Posterior cingulate gyrus (tissue), 11 donors: ENCODE measurements at regions not wholly inside any gene's neighbourhood (a gene's known extent, or its start where the extent isn't known, plus 50 kb on each side); places are given as distances from the start of the nearest gene placed in this dataset.
"Not testable (repeated sequence)": the region's sequence is repeated elsewhere in the genome, so short reads cannot be mapped to it uniquely, and the experiment has no call there.

Experiments
- DNase-seq, 10 donors: peaks; one replicate each; pipeline versions ENCODE4 v3.0.0 to v3.0.0-alpha.2; 2020 to 2021; ENCODE audit warnings: mixed read lengths in 3 of 10
- intact Hi-C: fragments of 100-400 bp; cut with DNase I; formaldehyde crosslinking; loops from one replicate; pipeline ENCODE4 v1.15.1; 2023

DNA sequence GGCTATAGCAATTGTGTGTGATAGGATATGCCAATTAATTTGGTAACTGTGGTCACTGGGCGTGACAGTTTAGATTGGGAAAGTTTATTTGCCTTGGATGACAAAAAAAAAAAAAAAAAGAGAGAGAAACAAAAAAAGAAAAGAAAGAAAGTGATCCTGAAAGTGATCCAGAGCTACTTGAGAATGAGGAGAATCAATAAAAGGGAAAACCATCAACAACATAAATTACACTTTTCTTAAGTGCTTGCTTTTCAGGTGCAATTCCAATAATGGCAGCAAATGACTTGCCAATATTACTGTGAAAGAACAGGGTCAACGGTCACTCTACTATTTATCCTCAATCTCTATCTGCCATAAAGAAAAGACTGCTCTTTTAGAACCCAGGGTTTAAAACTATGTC is 191.8 kb upstream of the SEMA3C start:
- intact Hi-C loops, result no loop called here
- no peak for DNase-seq

- intact Hi-C loops, result no loop called here
- DNase-seq, result no peak
Observed at GRCh38 chr7:81098213-81098612, 179.4 kb upstream of the SEMA3C start.

DNA sequence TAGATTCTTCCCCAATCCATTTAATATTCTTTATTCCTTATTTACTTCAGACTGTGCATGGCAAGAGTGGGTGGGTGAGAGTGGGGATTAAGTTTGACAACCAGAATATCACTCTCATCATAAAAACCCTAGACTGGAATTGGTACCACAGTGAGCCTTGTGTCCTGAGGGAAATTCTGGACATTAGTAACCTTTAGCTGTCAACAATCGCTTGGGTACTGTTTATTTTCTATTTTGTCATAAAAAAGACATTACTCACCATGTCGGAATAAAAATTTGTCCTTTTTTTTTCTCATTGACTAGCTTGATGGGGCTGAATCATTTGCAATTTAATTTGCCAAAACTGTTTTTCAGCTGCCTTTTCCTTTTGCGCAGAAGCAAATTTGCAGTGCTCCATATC is 176.1 kb upstream of the SEMA3C start:
- intact Hi-C loops, result no loop called here
- DNase-seq, result no peak

GRCh38 chr7:81081616-81082015 is 162.8 kb upstream of the SEMA3C start:
- intact Hi-C loops, result no loop called here
- no peak for DNase-seq

GRCh38 chr7:81080553-81080952 is 161.7 kb upstream of the SEMA3C start:
- no peak for DNase-seq
- intact Hi-C loops, result no loop called here

DNA sequence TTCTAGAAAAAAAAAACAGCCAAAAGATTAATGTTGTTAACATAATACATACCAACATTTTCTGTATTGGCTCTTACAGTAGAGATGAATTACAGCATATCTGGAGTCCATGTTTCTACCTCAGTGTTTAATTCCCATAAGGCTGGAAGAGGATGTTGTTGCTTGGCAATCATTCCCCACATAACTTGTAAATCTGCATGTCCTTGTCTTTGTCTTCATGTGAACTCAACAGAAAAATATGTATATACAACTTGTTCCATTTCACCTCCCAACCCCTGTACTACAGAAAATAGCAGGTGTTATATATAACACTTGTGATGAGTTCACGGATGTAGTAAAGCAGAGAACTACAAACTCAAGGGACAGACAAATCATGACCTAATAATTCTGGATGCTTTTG is 160.9 kb upstream of the SEMA3C start:
- intact Hi-C loops, result no loop called here
- DNase-seq, result no peak

DNA sequence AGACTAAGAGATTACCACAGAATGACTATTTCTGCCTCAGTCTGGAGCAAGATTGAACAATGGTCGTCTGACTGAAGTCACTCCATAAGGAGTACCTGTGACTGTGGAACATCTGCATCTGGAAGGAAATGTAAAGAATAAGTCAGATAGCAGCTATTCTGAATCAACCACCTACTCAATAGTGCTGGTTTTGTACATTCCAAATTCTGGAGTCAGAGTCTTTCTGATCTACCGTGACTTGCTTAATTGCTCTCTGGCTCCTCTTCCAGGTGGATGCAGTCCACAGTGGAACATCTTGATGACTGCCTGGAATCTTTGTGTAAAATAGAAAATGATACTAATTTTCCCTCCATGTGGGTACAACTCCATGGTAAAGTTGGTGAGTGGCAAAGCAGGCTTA is 156.3 kb upstream of the SEMA3C start:
- intact Hi-C loops, result no loop called here
- DNase-seq, result no peak

DNA sequence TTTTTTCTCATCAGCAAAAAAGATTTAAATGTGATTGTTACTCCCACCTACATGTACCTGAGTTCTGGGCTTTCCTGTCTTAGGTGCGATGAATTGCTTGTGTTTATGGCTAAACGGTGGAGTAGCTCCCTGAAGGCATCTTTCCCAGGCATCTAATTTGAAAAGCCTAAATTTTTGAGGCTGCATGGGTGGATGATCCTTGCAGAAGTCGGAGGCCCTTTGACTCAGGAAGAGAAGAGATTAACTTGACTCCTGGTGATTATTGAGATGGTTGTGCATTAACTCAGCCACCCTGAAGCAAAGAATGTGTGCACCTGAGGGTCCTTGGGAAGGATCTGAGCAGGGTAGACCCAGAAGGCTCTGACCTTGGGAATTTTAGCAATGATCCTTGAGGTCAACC is 155.6 kb upstream of the SEMA3C start:
- intact Hi-C loops, result no loop called here
- no peak for DNase-seq

DNA sequence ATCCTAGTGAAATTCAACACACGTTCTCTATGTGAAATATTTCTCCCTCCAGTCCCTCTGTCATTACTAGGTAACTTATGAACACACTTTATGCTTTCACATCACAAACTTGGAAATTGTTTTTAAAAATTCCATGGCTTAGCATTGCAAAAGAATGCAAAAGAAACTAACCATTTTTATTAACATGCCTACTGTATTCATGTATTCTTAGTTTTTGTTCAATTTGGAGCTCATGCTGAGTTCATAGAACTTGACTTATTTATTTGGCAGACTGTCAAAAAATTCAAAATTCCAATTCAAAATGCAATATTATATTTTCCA is 155.0 kb upstream of the SEMA3C start:
- DNase-seq, result no peak
- intact Hi-C loops, result no loop called here

GRCh38 chr7:81070956-81071355 is 152.1 kb upstream of the SEMA3C start:
- intact Hi-C loops, result no loop called here
- DNase-seq, result no peak

DNA sequence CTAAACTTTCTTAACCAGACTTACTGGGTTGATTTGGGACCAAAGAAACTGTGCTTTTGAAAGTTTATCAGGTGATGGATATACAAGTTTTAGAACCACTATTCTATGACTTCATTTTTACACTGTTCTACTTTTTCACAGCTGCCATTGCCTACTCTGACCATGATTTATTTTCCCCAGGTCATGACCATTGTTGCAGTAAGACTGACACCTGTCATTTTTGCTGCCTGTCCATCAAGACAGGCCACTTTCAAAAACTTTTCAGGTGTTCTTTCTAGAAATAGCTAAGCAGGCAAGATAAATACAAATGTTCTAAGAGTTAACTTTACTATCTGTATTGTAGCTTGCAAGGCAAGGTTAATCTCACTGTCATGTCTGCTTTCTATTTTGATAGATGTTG is 147.9 kb upstream of the SEMA3C start:
- no peak for DNase-seq
- intact Hi-C loops, result no loop called here

- no peak for DNase-seq
- intact Hi-C loops, result no loop called here
Observed at GRCh38 chr7:81064426-81064825, 145.6 kb upstream of the SEMA3C start.

DNA sequence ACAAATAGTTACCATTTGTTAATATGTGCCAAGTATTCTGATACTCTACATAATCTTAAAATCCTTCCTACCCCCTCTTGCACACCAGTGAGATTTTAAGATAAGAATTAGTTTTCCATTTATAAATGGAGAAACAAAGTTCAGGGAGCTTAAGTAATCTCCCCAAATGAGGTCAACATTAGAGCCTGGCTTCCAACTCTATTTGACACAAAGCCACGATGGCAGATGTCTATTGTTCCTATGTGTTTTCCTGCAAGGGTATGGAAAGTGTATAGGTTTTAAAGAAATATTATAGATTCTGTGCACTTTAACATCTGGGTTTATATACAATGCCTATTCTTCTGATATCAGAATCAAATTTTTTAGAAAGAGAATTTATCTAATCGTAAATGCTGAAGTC is 143.9 kb upstream of the SEMA3C start:
- intact Hi-C loops, result no loop called here
- no peak for DNase-seq

GRCh38 chr7:81057469-81057868 is 138.6 kb upstream of the SEMA3C start:
- peak in 1 of 10 donors; percentile 75 for DNase-seq
- intact Hi-C loops, result not testable (repeated sequence)

DNA sequence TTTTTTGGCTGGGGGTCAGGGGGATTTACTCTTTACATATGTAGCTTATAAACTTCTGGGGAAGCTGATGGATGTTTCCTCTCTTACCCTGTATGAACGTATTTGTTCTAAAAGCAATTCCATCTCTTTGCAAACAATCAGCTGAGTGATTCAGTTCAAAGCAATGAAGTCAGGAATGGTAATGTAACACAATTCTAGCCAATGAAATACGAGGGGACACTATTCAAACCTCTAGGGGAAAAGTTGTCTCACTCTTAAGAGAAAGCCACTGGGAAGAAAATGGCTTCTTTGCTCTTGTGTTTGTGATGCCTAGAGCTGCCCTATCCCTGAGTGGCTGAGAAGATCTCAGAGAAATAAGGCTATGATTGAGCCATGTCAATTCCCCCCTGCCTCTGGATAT is 134.8 kb upstream of the SEMA3C start:
- intact Hi-C loops, result no loop called here
- no peak for DNase-seq

DNA sequence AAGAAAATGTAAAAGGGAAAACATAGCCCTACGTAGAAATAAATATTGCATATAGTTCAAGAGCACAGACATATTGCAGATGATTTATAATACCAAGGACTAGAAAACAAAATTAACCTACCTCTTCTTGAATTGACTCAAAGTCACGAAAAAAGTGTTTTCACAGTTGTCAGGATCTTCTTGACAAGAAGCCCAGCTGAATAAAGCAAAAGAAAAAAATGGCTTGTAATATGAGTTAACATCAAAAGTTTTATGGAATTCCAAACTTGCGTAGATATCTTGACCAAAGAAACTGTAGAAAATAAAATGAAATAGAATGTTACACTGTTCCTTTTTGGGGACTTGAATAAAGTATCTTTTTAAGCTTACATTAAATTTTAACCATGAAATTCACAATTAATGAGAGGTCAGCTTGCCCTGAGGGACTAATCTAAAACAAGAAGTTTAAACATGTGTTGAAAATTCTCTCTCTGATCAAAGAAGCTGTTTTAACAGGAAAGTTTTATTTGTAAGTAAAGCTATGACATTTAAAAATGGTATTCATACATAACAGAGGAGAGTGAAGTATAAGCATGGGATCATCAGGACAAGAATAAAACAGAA is 133.1 kb upstream of the SEMA3C start:
- no peak for DNase-seq
- intact Hi-C loops, result no loop called here

- no peak for DNase-seq
- intact Hi-C loops, result no loop called here
Observed at GRCh38 chr7:81045491-81046030, 126.7 kb upstream of the SEMA3C start.

DNA sequence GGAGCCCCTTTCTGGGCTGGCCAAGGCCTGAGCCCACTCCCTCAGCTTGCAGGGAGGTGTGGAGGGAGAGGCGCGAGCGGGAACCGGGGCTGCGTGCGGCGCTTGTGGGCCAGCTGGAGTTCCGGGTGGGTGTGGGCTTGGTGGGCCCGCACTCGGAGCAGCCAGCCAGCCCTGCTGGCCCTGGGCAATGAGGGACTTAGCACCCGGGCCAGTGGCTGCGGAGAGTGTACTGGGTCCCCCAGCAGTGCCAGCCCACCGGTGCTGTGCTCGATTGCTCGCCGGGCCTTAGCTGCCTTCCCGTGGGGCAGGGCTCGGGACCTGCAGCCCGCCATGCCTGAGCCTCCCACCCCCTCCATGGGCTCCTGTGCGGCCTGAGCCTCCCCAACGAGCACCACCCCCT is 123.8 kb upstream of the SEMA3C start:
- DNase-seq, intact Hi-C loops: not testable (repeated sequence)

GRCh38 chr7:81040496-81040895 is 121.6 kb upstream of the SEMA3C start:
- intact Hi-C loops, result no loop called here
- no peak for DNase-seq

GRCh38 chr7:81036871-81037270 is 118.0 kb upstream of the SEMA3C start:
- DNase-seq, result no peak
- intact Hi-C loops, result no loop called here

- intact Hi-C loops, result no loop called here
- no peak for DNase-seq
Observed at GRCh38 chr7:81036057-81036456, 117.2 kb upstream of the SEMA3C start.

- DNase-seq, result no peak
- intact Hi-C loops, result no loop called here
Observed at GRCh38 chr7:81031996-81032395, 113.1 kb upstream of the SEMA3C start.

DNA sequence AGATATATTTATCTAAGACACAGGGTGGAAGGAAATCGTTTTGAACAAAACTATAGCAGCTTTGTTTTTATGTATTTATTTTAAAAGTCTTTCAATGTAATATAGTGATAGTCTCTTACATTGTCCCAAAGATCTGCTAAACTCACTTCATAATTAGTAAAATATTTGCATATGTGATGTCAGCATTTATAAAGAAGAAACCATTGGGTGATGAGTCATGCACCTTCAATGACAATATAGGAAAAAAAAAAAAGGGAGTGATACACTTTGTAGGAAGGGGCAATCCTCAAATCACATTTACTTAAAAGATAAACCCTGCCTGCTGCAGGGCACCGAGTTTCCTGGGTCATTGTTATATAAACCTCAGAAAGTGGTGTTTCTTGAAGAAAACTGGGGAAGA is 112.4 kb upstream of the SEMA3C start:
- intact Hi-C loops, result no loop called here
- DNase-seq, result no peak
